T-cell (primary cell): ENCODE measurements at regions not wholly inside any gene's neighbourhood (a gene's known extent, or its start where the extent isn't known, plus 50 kb on each side); places are given as distances from the start of the nearest gene placed in this dataset.

Experiments used
- ATAC-seq, 4 experiments: fragments of 200-7000 bp in 3 of 4; fragments of 150-1000 bp in 1 of 4; cut with Tn5 transposase; replicated peaks in 1 of 4; 1 replicate in 3 of 4; 2 replicates in 1 of 4; pipeline ENCODE4 v1.10.0; 2021; ENCODE audit warnings: moderate library complexity in 3 of 4, mild to moderate bottlenecking in 2 of 4, moderate number of reproducible peaks in 1 of 4
- CTCF ChIA-PET, 2 donors: fragments of 300-600 bp; sonication (Branson Sonifier 250); formaldehyde crosslinking; loops; one replicate each; lab custom pipeline; 2022; ENCODE audit warnings: antibody characterized with exemption in 2 of 2; lab: Charles Lee
- POLR2A ChIA-PET, 2 donors: fragments of 300-600 bp; sonication (Branson Sonifier 250); formaldehyde crosslinking; loops; one replicate each; lab custom pipeline; 2022; ENCODE audit warnings: antibody characterized with exemption in 2 of 2; lab: Charles Lee
- DNase-seq, 35 experiments: peaks; one replicate each; pipeline versions ENCODE4 v3.0.0 to v3.0.0-alpha.2; 2013 to 2023
- H3K27ac ChIP-seq: one replicate; pipeline ENCODE4 v1.5.1; 2013; ENCODE audit warnings: low read length
- H3K27me3 ChIP-seq, 2 experiments: replicated peaks in 1 of 2; 1 replicate in 1 of 2; 2 replicates in 1 of 2; pipeline versions ENCODE4 v1.6.1 to v1.7.0; 2013; ENCODE audit warnings: low read length in 1 of 2, mixed read lengths in 1 of 2; ENCODE audit not compliant: control insufficient read depth in 2 of 2, insufficient read depth in 2 of 2; ENCODE audit errors: extremely low read depth in 1 of 2
- H3K36me3 ChIP-seq, 2 donors: 1 replicate in 1 of 2; 2 replicates in 1 of 2; pipeline versions ENCODE4 v1.6.1 to v1.7.0; 2013; ENCODE audit warnings: low read length in 1 of 2; ENCODE audit not compliant: control insufficient read depth in 2 of 2, insufficient read depth in 1 of 2; ENCODE audit errors: extremely low read depth in 1 of 2
- H3K4me1 ChIP-seq, 2 experiments: 1 replicate in 1 of 2; 2 replicates in 1 of 2; pipeline versions ENCODE4 v1.6.1 to v1.7.0; 2013; ENCODE audit warnings: low read length in 2 of 2, mixed read lengths in 1 of 2; ENCODE audit not compliant: insufficient read depth in 2 of 2, control insufficient read depth in 1 of 2; ENCODE audit errors: extremely low read depth in 1 of 2
- H3K4me3 ChIP-seq, 2 donors: 1 replicate in 1 of 2; 2 replicates in 1 of 2; pipeline versions ENCODE4 v1.5.1 to v1.7.0; 2013; ENCODE audit warnings: mild to moderate bottlenecking in 2 of 2, low read length in 1 of 2, moderate library complexity in 1 of 2; ENCODE audit not compliant: control insufficient read depth in 1 of 2; ENCODE audit errors: extremely low read depth in 1 of 2
- H3K9me3 ChIP-seq: 2 replicates; pipeline ENCODE4 v1.7.0; 2013
- H3K27ac Mint-ChIP-seq, 2 donors: one replicate each; pipeline ENCODE4 v1.8.0; 2020 to 2021; ENCODE audit warnings: mild to moderate bottlenecking in 2 of 2, mixed read lengths in 2 of 2
- H3K27me3 Mint-ChIP-seq, 2 donors: one replicate each; pipeline ENCODE4 v1.8.0; 2021 to 2022; ENCODE audit warnings: mixed read lengths in 2 of 2
- H3K36me3 Mint-ChIP-seq: one replicate; pipeline ENCODE4 v1.8.0; 2021; ENCODE audit warnings: mixed read lengths
- H3K4me1 Mint-ChIP-seq, 3 donors: one replicate each; pipeline ENCODE4 v1.8.0; 2020 to 2022; ENCODE audit warnings: mixed read lengths in 3 of 3, mild to moderate bottlenecking in 1 of 3
- H3K4me3 Mint-ChIP-seq, 3 donors: one replicate each; pipeline ENCODE4 v1.8.0; 2020 to 2022; ENCODE audit warnings: mild to moderate bottlenecking in 3 of 3, mixed read lengths in 3 of 3, moderate library complexity in 3 of 3
- H3K9me3 Mint-ChIP-seq, 3 donors: one replicate each; pipeline ENCODE4 v1.8.0; 2020 to 2022; ENCODE audit warnings: mixed read lengths in 3 of 3
- WGBS: methylation state at CpG from one replicate; pipeline ENCODE4 v1.1.5; 2013; ENCODE audit warnings: missing lambda C conversion rate; ENCODE audit not compliant: insufficient coverage; 5-methylcytosine and 5-hydroxymethylcytosine counted together

DNA sequence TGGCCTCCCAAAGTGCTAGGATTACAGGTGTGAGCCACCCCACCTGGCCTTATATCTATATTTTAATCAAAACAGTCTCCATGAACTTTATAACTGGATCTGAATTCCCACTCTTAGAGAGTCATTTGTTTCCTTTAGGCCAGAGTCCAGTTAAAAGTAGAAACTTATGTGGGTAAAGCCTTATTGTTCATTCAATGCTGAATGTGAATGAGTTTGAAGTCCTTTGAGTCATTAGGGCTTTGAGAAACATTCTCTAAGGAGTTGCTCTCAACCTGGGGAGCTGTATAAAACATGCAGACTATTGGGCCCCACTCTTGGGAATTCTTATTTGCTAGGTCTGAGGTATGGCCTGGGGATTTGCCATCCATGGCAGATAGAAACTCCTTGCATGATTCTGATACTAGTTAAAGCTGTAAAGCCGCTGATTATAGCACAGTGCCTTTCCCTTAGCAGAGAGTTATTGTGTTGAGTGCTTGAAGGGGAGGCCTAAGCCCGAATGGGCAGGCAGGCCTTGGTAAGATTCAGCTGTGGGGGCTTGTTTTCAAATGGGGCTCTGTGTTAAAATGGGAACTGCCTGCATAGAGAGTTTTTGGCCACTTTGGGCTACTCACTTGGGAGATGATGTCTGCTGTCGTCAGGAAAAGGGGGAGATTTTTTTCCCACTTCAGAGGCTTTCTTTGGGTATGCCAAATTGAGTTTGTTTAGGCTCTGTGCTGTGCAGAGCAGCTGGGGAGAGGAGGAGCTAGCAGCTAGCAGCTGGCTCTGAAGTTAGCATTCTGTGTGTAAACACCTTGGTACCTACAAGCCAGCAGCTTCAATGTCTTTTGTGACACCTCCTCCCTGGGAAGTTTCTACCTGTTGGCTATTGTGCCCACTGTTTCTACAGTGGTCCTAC, 117.5 kb downstream of the DACT1 start:
- WGBS = 75% methylated on average over 2 of the region's 3 CpGs
- ChIA-PET POLR2A (no interaction called here), CTCF (no interaction called here)
- no peak overlapping the region for H3K27ac Mint-ChIP-seq
- H3K27me3 ChIP-seq = peaks cover 0 to 15% of the 10 kb centered on the region in 2 experiments
- H3K9me3 Mint-ChIP-seq = no peaks in the 10 kb centered on the region
- no peaks in the 10 kb centered on the region for H3K27me3 Mint-ChIP-seq
- no peak overlapping the region for H3K4me3 ChIP-seq
- ATAC-seq = no peak
- H3K4me3 Mint-ChIP-seq = no peak overlapping the region
- no peaks in the 10 kb centered on the region for H3K4me1 ChIP-seq
- H3K36me3 Mint-ChIP-seq = no peaks in the 10 kb centered on the region
- DNase-seq = no peak
- H3K36me3 ChIP-seq = no peaks in the 10 kb centered on the region
- H3K9me3 ChIP-seq = no peaks in the 10 kb centered on the region
- peaks cover 0 to under 1% (median 0%) of the 10 kb centered on the region in 3 donors for H3K4me1 Mint-ChIP-seq
- H3K27ac ChIP-seq = no peak overlapping the region

DNA sequence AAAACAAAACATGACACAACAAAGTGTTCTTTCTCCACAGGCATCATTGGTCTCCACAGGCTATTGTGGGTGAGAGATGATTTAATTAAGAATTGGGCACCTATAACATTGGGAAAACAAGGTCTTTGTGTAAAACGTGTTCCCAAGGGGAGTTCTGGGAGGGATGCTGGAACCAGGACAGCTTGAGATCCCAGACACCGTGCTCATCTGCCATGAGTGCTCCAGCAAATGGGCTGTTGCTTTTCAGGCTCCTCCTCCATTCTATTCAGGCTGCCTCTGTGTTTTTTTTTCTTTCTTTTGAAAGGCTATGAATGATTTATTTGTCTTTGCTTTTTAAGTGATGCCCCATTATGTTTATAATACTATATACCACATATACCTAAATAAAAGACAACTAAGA, 122.4 kb downstream of the DACT1 start:
- 80% methylated on average over 1 of the region's 2 CpGs for WGBS
- Histone ChIP-seq H3K4me1 (no peaks in the 10 kb centered on the region), H3K27me3 (no peaks in the 10 kb centered on the region), H3K4me3 (no peak overlapping the region), H3K27ac (no peak overlapping the region), H3K36me3 (no peaks in the 10 kb centered on the region), H3K9me3 (no peaks in the 10 kb centered on the region)
- CTCF ChIA-PET = no interaction called here
- no peak for ATAC-seq
- Mint-ChIP-seq H3K27ac (no peak overlapping the region), H3K27me3 (no peaks in the 10 kb centered on the region), H3K4me1 (no peaks in the 10 kb centered on the region), H3K36me3 (no peaks in the 10 kb centered on the region), H3K4me3 (no peak overlapping the region), H3K9me3 (no peaks in the 10 kb centered on the region)
- DNase-seq = no peak
- POLR2A ChIA-PET = no interaction called here

DNA sequence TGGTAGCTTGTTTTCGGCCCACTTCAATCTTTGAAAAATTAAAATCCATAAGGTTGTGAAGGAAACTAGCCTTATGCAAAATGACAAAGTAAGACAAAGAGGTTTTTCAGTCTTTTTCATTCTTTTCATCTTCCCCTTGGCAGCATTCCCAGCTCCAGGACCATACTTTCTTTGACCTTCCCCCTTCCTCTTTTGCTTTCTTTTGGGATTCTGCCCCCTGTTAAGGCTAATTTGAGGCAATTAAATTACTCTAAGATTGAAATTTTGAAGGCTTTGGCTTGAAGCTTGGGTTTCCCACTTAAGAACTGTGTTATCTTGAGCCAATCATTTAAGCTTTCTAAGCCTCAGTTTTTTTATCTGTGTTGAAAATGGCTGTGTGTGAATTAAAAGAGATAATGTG, 124.9 kb downstream of the DACT1 start:
- Mint-ChIP-seq H3K4me3 (no peak overlapping the region), H3K27ac (no peak overlapping the region), H3K9me3 (no peaks in the 10 kb centered on the region), H3K36me3 (no peaks in the 10 kb centered on the region), H3K4me1 (no peaks in the 10 kb centered on the region), H3K27me3 (no peaks in the 10 kb centered on the region)
- H3K4me1 ChIP-seq = no peaks in the 10 kb centered on the region
- no peaks in the 10 kb centered on the region for H3K36me3 ChIP-seq
- no peak for ATAC-seq
- H3K27me3 ChIP-seq = peaks cover 0 to 2% of the 10 kb centered on the region in 2 experiments
- H3K4me3 ChIP-seq = no peak overlapping the region
- H3K27ac ChIP-seq = no peak overlapping the region
- WGBS = no CpG with 5 or more reads among the region's 1 CpG
- DNase-seq = no peak
- CTCF ChIA-PET = interaction anchor here in 1 of 2 donors (0.6 kb wide), 1 partner anchor 299 kb away, joined by 4 read pairs; no protein-coding TSS in a partner anchor
- H3K9me3 ChIP-seq = no peaks in the 10 kb centered on the region
- POLR2A ChIA-PET = no interaction called here

DNA sequence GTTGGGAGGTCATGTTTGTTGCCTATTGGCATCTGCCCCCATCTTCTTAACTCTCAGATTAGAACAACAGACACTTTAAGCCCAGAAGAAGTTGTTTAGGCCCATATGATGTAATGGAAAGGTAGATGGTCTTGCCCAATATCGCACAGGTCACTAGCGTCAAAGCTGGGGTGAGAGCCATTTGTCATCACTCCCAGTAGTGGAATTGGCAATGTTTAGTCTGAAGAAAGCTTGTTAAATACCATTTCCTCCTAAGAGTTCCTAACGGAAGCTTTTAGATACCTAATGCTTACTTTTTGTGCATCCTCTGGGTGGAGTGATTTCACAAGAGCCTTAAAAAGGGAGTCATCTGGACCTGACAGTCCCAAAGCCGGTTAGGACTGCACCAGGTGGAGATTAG, 125.4 kb downstream of the DACT1 start:
- POLR2A ChIA-PET = no interaction called here
- Histone ChIP-seq H3K9me3 (no peaks in the 10 kb centered on the region), H3K4me3 (no peak overlapping the region), H3K4me1 (no peaks in the 10 kb centered on the region), H3K27me3 (peaks cover 0 to 2% of the 10 kb centered on the region in 2 experiments), H3K36me3 (no peaks in the 10 kb centered on the region), H3K27ac (no peak overlapping the region)
- H3K4me3 Mint-ChIP-seq = no peak overlapping the region
- no peaks in the 10 kb centered on the region for H3K9me3 Mint-ChIP-seq
- CTCF ChIA-PET = no interaction called here
- no peak for ATAC-seq
- H3K36me3 Mint-ChIP-seq = no peaks in the 10 kb centered on the region
- DNase-seq = no peak
- WGBS = 80% methylated on average over 1 of the region's 4 CpGs
- H3K4me1 Mint-ChIP-seq = no peaks in the 10 kb centered on the region
- no peaks in the 10 kb centered on the region for H3K27me3 Mint-ChIP-seq
- H3K27ac Mint-ChIP-seq = no peak overlapping the region

DNA sequence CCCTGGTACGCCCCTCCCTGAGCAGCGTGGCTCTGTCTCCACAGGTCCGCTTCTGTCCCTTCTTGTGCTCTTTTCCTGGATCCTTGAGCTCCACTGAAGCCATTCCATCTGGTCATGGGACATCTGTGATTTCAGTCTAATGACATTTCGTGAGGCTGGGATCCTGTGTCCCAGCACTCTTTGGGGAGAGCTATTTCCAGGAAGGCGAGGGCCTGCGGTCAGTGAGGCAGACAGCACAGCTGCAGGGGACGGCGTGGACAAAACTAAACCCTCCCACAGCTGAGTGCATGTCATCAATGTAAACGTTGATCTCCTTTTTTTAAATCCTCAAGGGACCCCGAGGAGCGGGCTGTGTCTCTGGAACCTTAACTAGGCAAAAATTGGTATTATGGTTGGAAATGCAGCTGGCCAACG, 127.7 kb downstream of the DACT1 start:
- Histone ChIP-seq H3K4me1 (no peaks in the 10 kb centered on the region), H3K27ac (no peak overlapping the region), H3K36me3 (no peaks in the 10 kb centered on the region), H3K9me3 (no peaks in the 10 kb centered on the region), H3K27me3 (peaks cover 0 to 2% of the 10 kb centered on the region in 2 experiments), H3K4me3 (no peak overlapping the region)
- CTCF ChIA-PET = no interaction called here
- Mint-ChIP-seq H3K36me3 (no peaks in the 10 kb centered on the region), H3K9me3 (no peaks in the 10 kb centered on the region), H3K27me3 (no peaks in the 10 kb centered on the region), H3K4me1 (no peaks in the 10 kb centered on the region), H3K4me3 (no peak overlapping the region), H3K27ac (no peak overlapping the region)
- WGBS = 87% methylated on average over 6 of the region's 12 CpGs
- ATAC-seq (no peak), DNase-seq (no peak)
- POLR2A ChIA-PET = no interaction called here

DNA sequence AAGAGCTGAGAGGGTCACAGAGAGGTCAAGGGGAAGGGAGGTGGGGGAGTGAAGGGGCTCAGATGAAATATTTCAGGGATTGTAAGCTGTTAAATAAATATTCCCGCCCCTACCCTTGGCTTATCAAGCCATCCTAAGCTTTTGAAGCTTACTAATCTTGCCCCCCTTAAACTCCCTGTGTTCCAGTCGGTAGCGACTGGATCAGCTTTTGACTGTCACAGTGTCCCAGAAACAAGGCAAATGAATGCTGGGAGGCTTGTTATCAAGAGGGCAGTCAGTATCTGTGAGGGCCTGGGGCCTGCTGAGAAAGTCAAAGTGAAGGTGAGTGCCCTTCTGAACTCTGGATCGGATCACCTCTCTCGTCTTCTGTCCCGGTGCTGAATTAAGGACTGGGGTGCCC, 128.1 kb downstream of the DACT1 start:
- Mint-ChIP-seq H3K27ac (no peak overlapping the region), H3K4me3 (no peak overlapping the region), H3K4me1 (no peaks in the 10 kb centered on the region), H3K27me3 (no peaks in the 10 kb centered on the region), H3K36me3 (no peaks in the 10 kb centered on the region), H3K9me3 (no peaks in the 10 kb centered on the region)
- Histone ChIP-seq H3K4me1 (no peaks in the 10 kb centered on the region), H3K4me3 (no peak overlapping the region), H3K36me3 (no peaks in the 10 kb centered on the region), H3K27ac (no peak overlapping the region), H3K27me3 (peaks cover 0 to 2% of the 10 kb centered on the region in 2 experiments), H3K9me3 (no peaks in the 10 kb centered on the region)
- CTCF ChIA-PET = no interaction called here
- ATAC-seq = no peak
- POLR2A ChIA-PET = no interaction called here
- 80% methylated on average over 1 of the region's 6 CpGs for WGBS
- DNase-seq = no peak
